Calu3 (cell line): ENCODE measurements at regions not wholly inside any gene's neighbourhood (a gene's known extent, or its start where the extent isn't known, plus 50 kb on each side); places are given as distances from the start of the nearest gene placed in this dataset.

Source experiments
- BruUV-seq: library from RNA; stranded (reverse); fragments of 400-500 nt; replicated peaks from 2 replicates; lab custom pipeline; 2021; lab: Mats Ljungman, UMichigan
- CTCF ChIA-PET: fragments of 300-600 bp; sonication (Branson Sonifier 250); formaldehyde crosslinking; loops from one replicate; lab custom pipeline; 2022; ENCODE audit warnings: antibody characterized with exemption; lab: Charles Lee
- DNase-seq: peaks from one replicate; pipeline ENCODE4 v3.0.0; 2022
- H3K27ac Mint-ChIP-seq: one replicate; pipeline ENCODE4 v1.8.0; 2022; ENCODE audit warnings: mixed read lengths; ENCODE audit not compliant: unreplicated experiment
- H3K27me3 Mint-ChIP-seq: one replicate; pipeline ENCODE4 v1.8.0; 2022; ENCODE audit warnings: mixed read lengths; ENCODE audit not compliant: unreplicated experiment
- H3K36me3 Mint-ChIP-seq: one replicate; pipeline ENCODE4 v1.8.0; 2022; ENCODE audit warnings: mild to moderate bottlenecking, moderate library complexity, mixed read lengths; ENCODE audit not compliant: insufficient read depth, unreplicated experiment
- H3K4me1 Mint-ChIP-seq: one replicate; pipeline ENCODE4 v1.8.0; 2022; ENCODE audit warnings: mild to moderate bottlenecking, low read depth, mixed read lengths; ENCODE audit not compliant: unreplicated experiment
- H3K4me3 Mint-ChIP-seq: one replicate; pipeline ENCODE4 v1.8.0; 2022; ENCODE audit warnings: mild to moderate bottlenecking, low read depth, moderate library complexity, mixed read lengths; ENCODE audit not compliant: unreplicated experiment
- H3K9me3 Mint-ChIP-seq: one replicate; pipeline ENCODE4 v1.8.0; 2022; ENCODE audit warnings: low read depth, mixed read lengths; ENCODE audit not compliant: unreplicated experiment
- CTCF ChIP-seq: fragments of 200-600 bp; IDR thresholded peaks from one replicate; pipeline ENCODE4 v1.8.0; 2022; ENCODE audit warnings: antibody characterized with exemption; ENCODE audit not compliant: unreplicated experiment
- intact Hi-C: fragments of 100-400 bp; cut with micrococcal nuclease; formaldehyde crosslinking; loops from one replicate; pipeline ENCODE4 v1.10.0; 2022; ENCODE audit not compliant: unreplicated experiment

- H3K9me3 Mint-ChIP-seq: peaks cover 5% of the 10 kb centered on the region
- no peaks in the 10 kb centered on the region for H3K27me3 Mint-ChIP-seq
- H3K36me3 Mint-ChIP-seq: peaks cover 3% of the 10 kb centered on the region
- peaks cover 9% of the 10 kb centered on the region for H3K4me1 Mint-ChIP-seq
- H3K4me3 Mint-ChIP-seq: no peak overlapping the region
- CTCF ChIA-PET: no interaction called here
- intact Hi-C loops: no loop called here
- BruUV-seq: no TSS peak
- no peak overlapping the region for H3K27ac Mint-ChIP-seq
- DNase-seq: no peak
- no peak for TF ChIP-seq CTCF
Observed at GRCh38 chr4:187780070-187780469, 215.5 kb upstream of the ZFP42 start.

GRCh38 chr4:187782286-187782824, 213.2 kb upstream of the ZFP42 start:
- no peak for DNase-seq
- Mint-ChIP-seq H3K9me3 (peaks cover 5% of the 10 kb centered on the region), H3K27ac (no peak overlapping the region), H3K36me3 (peaks cover 3% of the 10 kb centered on the region), H3K4me1 (peaks cover 9% of the 10 kb centered on the region), H3K4me3 (no peak overlapping the region), H3K27me3 (no peaks in the 10 kb centered on the region)
- CTCF ChIA-PET: interaction anchor here (0.7 kb wide), 1 partner anchor 1467 kb away, joined by 4 read pairs; no protein-coding TSS in a partner anchor
- BruUV-seq: no TSS peak
- TF ChIP-seq CTCF: no peak
- intact Hi-C loops: no loop called here

GRCh38 chr4:187786190-187786589, 209.4 kb upstream of the ZFP42 start:
- Mint-ChIP-seq H3K36me3 (no peaks in the 10 kb centered on the region), H3K4me1 (peaks cover 9% of the 10 kb centered on the region), H3K27me3 (no peaks in the 10 kb centered on the region), H3K4me3 (no peak overlapping the region), H3K27ac (no peak overlapping the region), H3K9me3 (no peaks in the 10 kb centered on the region)
- BruUV-seq: no TSS peak
- DNase-seq: no peak
- intact Hi-C loops: no loop called here
- CTCF ChIA-PET: no interaction called here
- no peak for TF ChIP-seq CTCF

GRCh38 chr4:187789078-187789477, 206.5 kb upstream of the ZFP42 start:
- intact Hi-C loops: no loop called here
- Mint-ChIP-seq H3K36me3 (no peaks in the 10 kb centered on the region), H3K4me1 (no peaks in the 10 kb centered on the region), H3K9me3 (no peaks in the 10 kb centered on the region), H3K27ac (no peak overlapping the region), H3K27me3 (no peaks in the 10 kb centered on the region), H3K4me3 (no peak overlapping the region)
- CTCF ChIA-PET: no interaction called here
- BruUV-seq: no TSS peak
- DNase-seq: no peak
- TF ChIP-seq CTCF: no peak
